Liver (tissue), 8 donors: ENCODE measurements at regions not wholly inside any gene's neighbourhood (a gene's known extent, or its start where the extent isn't known, plus 50 kb on each side); places are given as distances from the start of the nearest gene placed in this dataset.

ENCODE experiments used
- DNase-seq: peaks from one replicate; pipeline ENCODE4 v3.0.0-alpha.2; 2017; ENCODE audit warnings: low spot score
- H3K27ac ChIP-seq, 2 donors: one replicate each; pipeline ENCODE4 v1.7.0; 2013; ENCODE audit warnings: inconsistent platforms in 2 of 2, low read length in 2 of 2, control low read depth in 1 of 2, low read depth in 1 of 2, mild to moderate bottlenecking in 1 of 2
- H3K27me3 ChIP-seq, 4 donors: one replicate each; pipeline versions ENCODE4 v1.6.1 to v1.7.0; 2013; ENCODE audit warnings: low read length in 3 of 4, inconsistent platforms in 1 of 4, mild to moderate bottlenecking in 1 of 4, moderate library complexity in 1 of 4; ENCODE audit not compliant: control insufficient read depth in 4 of 4, insufficient read depth in 4 of 4
- H3K36me3 ChIP-seq, 4 donors: one replicate each; pipeline versions ENCODE4 v1.6.1 to v1.7.0; 2013; ENCODE audit warnings: low read length in 3 of 4, mild to moderate bottlenecking in 3 of 4, low read depth in 1 of 4, moderate library complexity in 1 of 4; ENCODE audit not compliant: control insufficient read depth in 4 of 4, insufficient read depth in 3 of 4
- H3K4me1 ChIP-seq, 4 donors: one replicate each; pipeline versions ENCODE4 v1.6.1 to v1.7.0; 2013; ENCODE audit warnings: low read length in 3 of 4, mild to moderate bottlenecking in 3 of 4, moderate library complexity in 1 of 4; ENCODE audit not compliant: control insufficient read depth in 4 of 4, insufficient read depth in 4 of 4
- H3K4me3 ChIP-seq, 3 donors: one replicate each; pipeline versions ENCODE4 v1.6.1 to v1.7.0; 2013; ENCODE audit warnings: low read length in 3 of 3, control low read depth in 1 of 3, low read depth in 1 of 3, mild to moderate bottlenecking in 1 of 3
- H3K9ac ChIP-seq, 2 donors: one replicate each; pipeline ENCODE4 v1.7.0; 2013; ENCODE audit warnings: low read length in 2 of 2, mild to moderate bottlenecking in 2 of 2, moderate library complexity in 2 of 2, control low read depth in 1 of 2, low read depth in 1 of 2
- H3K9me3 ChIP-seq, 4 donors: one replicate each; pipeline versions ENCODE4 v1.6.1 to v1.7.0; 2013; ENCODE audit warnings: low read length in 3 of 4; ENCODE audit not compliant: control insufficient read depth in 4 of 4
- FOXA1 ChIP-seq: IDR thresholded peaks from 2 replicates; pipeline ENCODE4 v1.6.1; 2016; ENCODE audit warnings: antibody characterized with exemption
- FOXA2 ChIP-seq: IDR thresholded peaks from 2 replicates; pipeline ENCODE4 v1.6.1; 2016; ENCODE audit warnings: antibody characterized with exemption
- GABPA ChIP-seq, 2 donors: IDR thresholded peaks in 1 of 2; conservative IDR thresholded peaks in 1 of 2; 2 replicates each; pipeline ENCODE4 v1.6.1; 2016; ENCODE audit warnings: antibody characterized with exemption in 2 of 2, mild to moderate bottlenecking in 1 of 2, moderate library complexity in 1 of 2
- HNF4A ChIP-seq, 2 donors: conservative IDR thresholded peaks; 2 replicates each; pipeline ENCODE4 v1.6.1; 2016; ENCODE audit warnings: antibody characterized with exemption in 2 of 2, mild to moderate bottlenecking in 2 of 2
- HNF4G ChIP-seq: IDR thresholded peaks from 2 replicates; pipeline ENCODE4 v1.6.1; 2016; ENCODE audit warnings: antibody characterized with exemption
- JUND ChIP-seq, 2 donors: IDR thresholded peaks; 2 replicates each; pipeline ENCODE4 v1.6.1; 2016; ENCODE audit warnings: antibody characterized with exemption in 2 of 2
- NR2F2 ChIP-seq: IDR thresholded peaks from 2 replicates; pipeline ENCODE4 v1.6.1; 2016; ENCODE audit warnings: antibody characterized with exemption
- RXRA ChIP-seq, 2 donors: IDR thresholded peaks; 2 replicates each; pipeline ENCODE4 v1.6.1; 2017 to 2018; ENCODE audit warnings: antibody characterized with exemption in 2 of 2, mild to moderate bottlenecking in 1 of 2
- SP1 ChIP-seq: IDR thresholded peaks from 2 replicates; pipeline ENCODE4 v1.6.1; 2018; ENCODE audit warnings: antibody characterized with exemption, mild to moderate bottlenecking
- TAF1 ChIP-seq: conservative IDR thresholded peaks from 2 replicates; pipeline ENCODE4 v1.6.1; 2016; ENCODE audit warnings: antibody characterized with exemption, mild to moderate bottlenecking
- YY1 ChIP-seq: IDR thresholded peaks from 2 replicates; pipeline ENCODE4 v1.6.1; 2016; ENCODE audit warnings: antibody characterized with exemption, mild to moderate bottlenecking
- WGBS: extraction: QIAGEN DNeasy Blood & Tissue Kit; methylation state at CpG from one replicate; pipeline ENCODE4 v1.1.7; 2013; 5-methylcytosine and 5-hydroxymethylcytosine counted together
- TF ChIP-seq, protein P1 (sequence below): IDR thresholded peaks from 2 replicates; pipeline ENCODE4 v1.6.1; 2016; ENCODE audit warnings: antibody characterized with exemption, mild to moderate bottlenecking
- TF ChIP-seq, protein P2 (sequence below): IDR thresholded peaks from 2 replicates; pipeline ENCODE4 v1.6.1; 2016; ENCODE audit warnings: antibody characterized with exemption
- TF ChIP-seq, protein P3 (sequence below): fragments of 150-350 bp; IDR thresholded peaks from 2 replicates; pipeline ENCODE4 v1.5.1; 2017; ENCODE audit warnings: improper control_type of control experiment, low read depth, low read length; ENCODE audit not compliant: missing input control
- TF ChIP-seq, protein P4 (sequence below): IDR thresholded peaks from 2 replicates; pipeline ENCODE4 v1.6.1; 2016; ENCODE audit warnings: antibody characterized with exemption
- donor health status: healthy.
- donor health status: healthy.
- donor health status: healthy.
- donor health status: healthy.
- donor health status: healthy.

DNA sequence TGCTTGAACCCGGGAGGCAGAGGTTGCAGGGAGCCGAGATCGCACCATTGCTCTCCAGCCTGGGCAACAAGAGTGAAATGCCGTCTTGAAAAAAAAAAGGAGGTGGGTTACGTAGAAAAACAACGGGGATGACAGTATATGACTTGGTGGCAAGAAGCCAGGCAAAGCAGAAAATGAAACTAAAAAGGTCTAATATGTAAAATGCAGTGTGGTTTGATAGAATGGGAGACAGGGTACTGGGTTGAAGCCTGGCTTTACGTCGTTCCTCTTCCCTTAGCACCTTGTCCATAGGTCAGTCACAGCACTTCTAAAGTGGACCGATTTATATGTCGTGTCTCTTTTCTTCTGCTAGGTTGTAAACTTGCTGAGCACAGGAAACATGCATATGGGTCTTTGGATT, 274.9 kb upstream of the ZC3H12C start:
- WGBS: 72% methylated on average over 10 of the region's 10 CpGs
- TF ChIP-seq YY1 (no peak), NR2F2 (no peak), HNF4G (no peak), RXRA (IDR thresholded peaks at IDR 0.05) (no peak), JUND (IDR thresholded peaks at IDR 0.05) (no peak), GABPA (IDR thresholded peaks at IDR 0.05 in 1 of 2, conservative IDR thresholded peaks at IDR 0.05 in 1 of 2) (no peak), FOXA1 (no peak), FOXA2 (no peak)
- Histone ChIP-seq H3K4me3 (no peak overlapping the region), H3K27me3 (no peaks in the 10 kb centered on the region), H3K4me1 (no peaks in the 10 kb centered on the region), H3K9ac (no peak overlapping the region), H3K36me3 (no peaks in the 10 kb centered on the region), H3K9me3 (no peaks in the 10 kb centered on the region), H3K27ac (no peak overlapping the region)
- no peak for DNase-seq

DNA sequence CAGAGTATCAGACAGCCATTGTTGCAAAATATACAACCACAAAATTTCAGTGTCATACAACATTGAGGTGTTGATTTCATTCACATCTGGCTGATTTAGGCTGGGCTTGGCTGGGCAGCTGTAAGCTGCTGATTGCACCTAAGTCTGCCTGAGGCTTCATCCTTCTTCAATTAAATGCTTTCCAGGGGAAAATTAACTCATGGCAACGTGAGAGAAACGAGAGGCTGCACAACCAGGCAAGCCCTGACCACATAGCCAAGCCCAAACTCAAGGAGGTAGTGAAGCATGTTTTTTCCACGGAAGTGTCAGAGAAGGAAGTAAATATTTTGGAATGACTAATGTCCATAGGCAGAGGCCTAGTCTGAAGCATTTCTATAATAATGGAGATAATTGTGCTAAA, 273.8 kb upstream of the ZC3H12C start:
- no peak overlapping the region for H3K27ac ChIP-seq
- DNase-seq: no peak
- no peak overlapping the region for H3K9ac ChIP-seq
- H3K4me3 ChIP-seq: no peak overlapping the region
- H3K4me1 ChIP-seq: no peaks in the 10 kb centered on the region
- WGBS: 28% methylated on average over 3 of the region's 3 CpGs
- no peaks in the 10 kb centered on the region for H3K9me3 ChIP-seq
- H3K36me3 ChIP-seq: no peaks in the 10 kb centered on the region
- no peaks in the 10 kb centered on the region for H3K27me3 ChIP-seq
- TF ChIP-seq, protein P1, sequence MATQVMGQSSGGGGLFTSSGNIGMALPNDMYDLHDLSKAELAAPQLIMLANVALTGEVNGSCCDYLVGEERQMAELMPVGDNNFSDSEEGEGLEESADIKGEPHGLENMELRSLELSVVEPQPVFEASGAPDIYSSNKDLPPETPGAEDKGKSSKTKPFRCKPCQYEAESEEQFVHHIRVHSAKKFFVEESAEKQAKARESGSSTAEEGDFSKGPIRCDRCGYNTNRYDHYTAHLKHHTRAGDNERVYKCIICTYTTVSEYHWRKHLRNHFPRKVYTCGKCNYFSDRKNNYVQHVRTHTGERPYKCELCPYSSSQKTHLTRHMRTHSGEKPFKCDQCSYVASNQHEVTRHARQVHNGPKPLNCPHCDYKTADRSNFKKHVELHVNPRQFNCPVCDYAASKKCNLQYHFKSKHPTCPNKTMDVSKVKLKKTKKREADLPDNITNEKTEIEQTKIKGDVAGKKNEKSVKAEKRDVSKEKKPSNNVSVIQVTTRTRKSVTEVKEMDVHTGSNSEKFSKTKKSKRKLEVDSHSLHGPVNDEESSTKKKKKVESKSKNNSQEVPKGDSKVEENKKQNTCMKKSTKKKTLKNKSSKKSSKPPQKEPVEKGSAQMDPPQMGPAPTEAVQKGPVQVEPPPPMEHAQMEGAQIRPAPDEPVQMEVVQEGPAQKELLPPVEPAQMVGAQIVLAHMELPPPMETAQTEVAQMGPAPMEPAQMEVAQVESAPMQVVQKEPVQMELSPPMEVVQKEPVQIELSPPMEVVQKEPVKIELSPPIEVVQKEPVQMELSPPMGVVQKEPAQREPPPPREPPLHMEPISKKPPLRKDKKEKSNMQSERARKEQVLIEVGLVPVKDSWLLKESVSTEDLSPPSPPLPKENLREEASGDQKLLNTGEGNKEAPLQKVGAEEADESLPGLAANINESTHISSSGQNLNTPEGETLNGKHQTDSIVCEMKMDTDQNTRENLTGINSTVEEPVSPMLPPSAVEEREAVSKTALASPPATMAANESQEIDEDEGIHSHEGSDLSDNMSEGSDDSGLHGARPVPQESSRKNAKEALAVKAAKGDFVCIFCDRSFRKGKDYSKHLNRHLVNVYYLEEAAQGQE: no peak
- TF ChIP-seq, protein P2, sequence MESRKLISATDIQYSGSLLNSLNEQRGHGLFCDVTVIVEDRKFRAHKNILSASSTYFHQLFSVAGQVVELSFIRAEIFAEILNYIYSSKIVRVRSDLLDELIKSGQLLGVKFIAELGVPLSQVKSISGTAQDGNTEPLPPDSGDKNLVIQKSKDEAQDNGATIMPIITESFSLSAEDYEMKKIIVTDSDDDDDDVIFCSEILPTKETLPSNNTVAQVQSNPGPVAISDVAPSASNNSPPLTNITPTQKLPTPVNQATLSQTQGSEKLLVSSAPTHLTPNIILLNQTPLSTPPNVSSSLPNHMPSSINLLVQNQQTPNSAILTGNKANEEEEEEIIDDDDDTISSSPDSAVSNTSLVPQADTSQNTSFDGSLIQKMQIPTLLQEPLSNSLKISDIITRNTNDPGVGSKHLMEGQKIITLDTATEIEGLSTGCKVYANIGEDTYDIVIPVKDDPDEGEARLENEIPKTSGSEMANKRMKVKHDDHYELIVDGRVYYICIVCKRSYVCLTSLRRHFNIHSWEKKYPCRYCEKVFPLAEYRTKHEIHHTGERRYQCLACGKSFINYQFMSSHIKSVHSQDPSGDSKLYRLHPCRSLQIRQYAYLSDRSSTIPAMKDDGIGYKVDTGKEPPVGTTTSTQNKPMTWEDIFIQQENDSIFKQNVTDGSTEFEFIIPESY: no peak

DNA sequence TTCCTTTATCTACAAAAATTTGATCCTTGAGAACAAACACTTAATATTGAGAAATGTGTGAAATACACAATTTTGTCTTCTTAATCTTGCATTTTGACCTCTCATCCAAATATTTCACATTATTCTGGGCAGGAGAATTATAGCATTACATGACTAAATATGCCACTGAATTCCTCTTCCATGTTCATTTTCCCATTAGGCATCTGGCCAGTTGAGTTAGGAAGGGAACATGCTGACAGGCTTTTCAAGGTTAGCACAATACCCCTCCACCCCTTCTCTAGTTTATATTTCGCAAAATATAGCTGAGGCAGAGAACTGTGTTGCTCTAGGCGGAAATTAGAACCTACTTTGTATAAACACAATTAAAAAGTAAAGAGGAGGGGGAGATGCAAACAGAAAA, 271.7 kb upstream of the ZC3H12C start:
- no peaks in the 10 kb centered on the region for H3K36me3 ChIP-seq
- no peak overlapping the region for H3K27ac ChIP-seq
- 64% methylated on average over 2 of the region's 2 CpGs for WGBS
- H3K4me1 ChIP-seq: no peaks in the 10 kb centered on the region
- no peak for DNase-seq
- H3K27me3 ChIP-seq: no peaks in the 10 kb centered on the region
- no peaks in the 10 kb centered on the region for H3K9me3 ChIP-seq
- H3K9ac ChIP-seq: no peak overlapping the region
- TF ChIP-seq, protein P1: no peak
- TF ChIP-seq TAF1 (no peak), FOXA2 (no peak), YY1 (no peak), HNF4A (conservative IDR thresholded peaks at IDR 0.05) (no peak), NR2F2 (no peak), SP1 (no peak), FOXA1 (no peak)
- TF ChIP-seq, protein P3, sequence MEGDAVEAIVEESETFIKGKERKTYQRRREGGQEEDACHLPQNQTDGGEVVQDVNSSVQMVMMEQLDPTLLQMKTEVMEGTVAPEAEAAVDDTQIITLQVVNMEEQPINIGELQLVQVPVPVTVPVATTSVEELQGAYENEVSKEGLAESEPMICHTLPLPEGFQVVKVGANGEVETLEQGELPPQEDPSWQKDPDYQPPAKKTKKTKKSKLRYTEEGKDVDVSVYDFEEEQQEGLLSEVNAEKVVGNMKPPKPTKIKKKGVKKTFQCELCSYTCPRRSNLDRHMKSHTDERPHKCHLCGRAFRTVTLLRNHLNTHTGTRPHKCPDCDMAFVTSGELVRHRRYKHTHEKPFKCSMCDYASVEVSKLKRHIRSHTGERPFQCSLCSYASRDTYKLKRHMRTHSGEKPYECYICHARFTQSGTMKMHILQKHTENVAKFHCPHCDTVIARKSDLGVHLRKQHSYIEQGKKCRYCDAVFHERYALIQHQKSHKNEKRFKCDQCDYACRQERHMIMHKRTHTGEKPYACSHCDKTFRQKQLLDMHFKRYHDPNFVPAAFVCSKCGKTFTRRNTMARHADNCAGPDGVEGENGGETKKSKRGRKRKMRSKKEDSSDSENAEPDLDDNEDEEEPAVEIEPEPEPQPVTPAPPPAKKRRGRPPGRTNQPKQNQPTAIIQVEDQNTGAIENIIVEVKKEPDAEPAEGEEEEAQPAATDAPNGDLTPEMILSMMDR: no peak
- TF ChIP-seq, protein P2: no peak
- TF ChIP-seq, protein P4, sequence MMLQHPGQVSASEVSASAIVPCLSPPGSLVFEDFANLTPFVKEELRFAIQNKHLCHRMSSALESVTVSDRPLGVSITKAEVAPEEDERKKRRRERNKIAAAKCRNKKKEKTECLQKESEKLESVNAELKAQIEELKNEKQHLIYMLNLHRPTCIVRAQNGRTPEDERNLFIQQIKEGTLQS: no peak
- H3K4me3 ChIP-seq: no peak overlapping the region
